SK-N-MC (cell line): ENCODE measurements at regions not wholly inside any gene's neighbourhood (a gene's known extent, or its start where the extent isn't known, plus 50 kb on each side); places are given as distances from the start of the nearest gene placed in this dataset.

ENCODE experiments used
- EZH2 ChIP-seq: fragments of 200-600 bp; sonication (generic); IDR thresholded peaks from one replicate; pipeline ENCODE4 v1.6.1; 2017; ENCODE audit warnings: antibody characterized with exemption
- POLR2AphosphoS5 ChIP-seq: IDR thresholded peaks from 2 replicates; pipeline ENCODE4 v1.6.1; 2012; ENCODE audit warnings: mild to moderate bottlenecking, low read depth, low read length, borderline replicate concordance

- TF ChIP-seq EZH2 (no peak), POLR2AphosphoS5 (no peak)
These were observed 172.1 kb upstream of the GLI2 start for GRCh38 chr2:120563616-120564015.
